GM23338 (cell line): ENCODE measurements at regions not wholly inside any gene's neighbourhood (a gene's known extent, or its start where the extent isn't known, plus 50 kb on each side); places are given as distances from the start of the nearest gene placed in this dataset.

Source experiments
- ATAC-seq: fragments of 200-7000 bp; cut with Tn5 transposase; 3 replicates; pipeline ENCODE4 v1.9.1; 2020
- DNase-seq: peaks from one replicate; pipeline ENCODE4 v3.0.0-alpha.2; 2015; ENCODE audit warnings: low spot score
- H2AFZ ChIP-seq: fragments of 200-600 bp; sonication (generic); 2 replicates; pipeline ENCODE4 v1.8.0; 2016; ENCODE audit warnings: antibody characterized with exemption, mild to moderate bottlenecking, moderate library complexity
- H3F3A ChIP-seq: fragments of 200-600 bp; sonication (generic); replicated peaks from 2 replicates; pipeline ENCODE4 v1.8.0; 2017; ENCODE audit warnings: antibody characterized with exemption, mixed run types, low read depth
- H3K27ac ChIP-seq: fragments of 200-600 bp; sonication (generic); 2 replicates; pipeline ENCODE4 v1.6.1; 2016; ENCODE audit warnings: low read depth
- H3K27me3 ChIP-seq: fragments of 200-600 bp; sonication (generic); 2 replicates; pipeline ENCODE4 v1.8.0; 2016; ENCODE audit warnings: mild to moderate bottlenecking, mixed run types, moderate library complexity; ENCODE audit not compliant: insufficient read depth
- H3K36me3 ChIP-seq: fragments of 200-600 bp; sonication (generic); 2 replicates; pipeline ENCODE4 v1.8.0; 2016; ENCODE audit warnings: mild to moderate bottlenecking; ENCODE audit not compliant: insufficient read depth
- H3K4me1 ChIP-seq: fragments of 200-600 bp; sonication (generic); 2 replicates; pipeline ENCODE4 v1.8.0; 2016; ENCODE audit warnings: mild to moderate bottlenecking, moderate library complexity; ENCODE audit not compliant: insufficient read depth
- H3K4me2 ChIP-seq: fragments of 200-600 bp; sonication (generic); 2 replicates; pipeline ENCODE4 v1.7.1; 2017; ENCODE audit warnings: mixed run types
- H3K4me3 ChIP-seq: fragments of 200-600 bp; sonication (generic); 2 replicates; pipeline ENCODE4 v1.6.1; 2016; ENCODE audit warnings: mixed run types
- H3K79me2 ChIP-seq: fragments of 200-600 bp; sonication (generic); replicated peaks from 2 replicates; pipeline ENCODE4 v1.8.0; 2017; ENCODE audit warnings: mild to moderate bottlenecking; ENCODE audit not compliant: insufficient read depth
- H3K9me2 ChIP-seq: fragments of 200-600 bp; sonication (generic); 2 replicates; pipeline ENCODE4 v1.8.0; 2017; ENCODE audit not compliant: insufficient read depth
- H4K20me1 ChIP-seq: fragments of 200-600 bp; sonication (generic); replicated peaks from 2 replicates; pipeline ENCODE4 v1.8.0; 2017; ENCODE audit warnings: mild to moderate bottlenecking; ENCODE audit not compliant: insufficient read depth
- H3K27ac Mint-ChIP-seq: 2 replicates; pipeline ENCODE4 v1.8.0; 2020; ENCODE audit warnings: inconsistent platforms, mild to moderate bottlenecking, moderate library complexity, mixed read lengths
- H3K27me3 Mint-ChIP-seq: 3 replicates; pipeline ENCODE4 v1.8.0; 2022; ENCODE audit warnings: low read depth, mild to moderate bottlenecking, moderate library complexity, mixed read lengths, inconsistent platforms; ENCODE audit not compliant: insufficient read depth, poor library complexity
- H3K36me3 Mint-ChIP-seq: 3 replicates; pipeline ENCODE4 v1.8.0; 2021; ENCODE audit warnings: low read depth, mild to moderate bottlenecking, inconsistent platforms, moderate library complexity, mixed read lengths
- H3K4me1 Mint-ChIP-seq: 3 replicates; pipeline ENCODE4 v1.8.0; 2020; ENCODE audit warnings: mild to moderate bottlenecking, inconsistent platforms, mixed read lengths
- H3K4me3 Mint-ChIP-seq: 3 replicates; pipeline ENCODE4 v1.8.0; 2021; ENCODE audit warnings: moderate library complexity, mild to moderate bottlenecking, inconsistent platforms, mixed read lengths
- H3K9me3 Mint-ChIP-seq: 3 replicates; pipeline ENCODE4 v1.8.0; 2020; ENCODE audit warnings: moderate library complexity, mild to moderate bottlenecking, inconsistent platforms, mixed read lengths
- CREB1 ChIP-seq: fragments of 250-450 bp; sonication (Bioruptor Pico); IDR thresholded peaks from 2 replicates; pipeline ENCODE4 v1.5.0; 2020; ENCODE audit warnings: low read depth, mild to moderate bottlenecking, moderate library complexity
- CTCF ChIP-seq, 2 experiments: fragments of 200-600 bp in 1 of 2; sonication (generic) in 1 of 2; conservative IDR thresholded peaks; 2 replicates each; pipeline versions ENCODE4 v1.5.1 to v1.6.1; 2016 to 2017; ENCODE audit warnings: antibody characterized with exemption in 2 of 2, low read depth in 2 of 2, mild to moderate bottlenecking in 2 of 2, moderate library complexity in 1 of 2
- ETS1 ChIP-seq: IDR thresholded peaks from 2 replicates; pipeline ENCODE4 v1.6.1; 2016; ENCODE audit warnings: antibody characterized with exemption
- EZH2 ChIP-seq: fragments of 200-600 bp; sonication (generic); IDR thresholded peaks from one replicate; pipeline ENCODE4 v1.8.0; 2017; ENCODE audit warnings: antibody characterized with exemption, mild to moderate bottlenecking, low read depth; ENCODE audit not compliant: unreplicated experiment
- EZH2phosphoT487 ChIP-seq: fragments of 200-600 bp; sonication (generic); IDR thresholded peaks from one replicate; pipeline ENCODE4 v1.8.1; 2018; ENCODE audit warnings: antibody characterized with exemption; ENCODE audit not compliant: unreplicated experiment
- JUNB ChIP-seq: IDR thresholded peaks from one replicate; pipeline ENCODE4 v1.6.1; 2016; ENCODE audit warnings: antibody characterized with exemption; ENCODE audit not compliant: unreplicated experiment
- NANOG ChIP-seq: IDR thresholded peaks from 2 replicates; pipeline ENCODE4 v1.6.1; 2016; ENCODE audit warnings: antibody characterized with exemption, borderline replicate concordance
- POLR2AphosphoS5 ChIP-seq: IDR thresholded peaks from 2 replicates; pipeline ENCODE4 v1.6.1; 2016; ENCODE audit warnings: antibody characterized with exemption, low read depth
- REST ChIP-seq: IDR thresholded peaks from one replicate; pipeline ENCODE4 v1.6.1; 2018; ENCODE audit warnings: antibody characterized with exemption; ENCODE audit not compliant: unreplicated experiment
- ZNF114 ChIP-seq: fragments of 250-450 bp; sonication (Bioruptor Pico); IDR thresholded peaks from 2 replicates; pipeline ENCODE4 v1.5.0; 2020; ENCODE audit warnings: mild to moderate bottlenecking, moderate library complexity
- ZNF331 ChIP-seq: fragments of 250-450 bp; sonication (Bioruptor Pico); IDR thresholded peaks from 2 replicates; pipeline ENCODE4 v1.5.0; 2020; ENCODE audit warnings: low read depth, mild to moderate bottlenecking, moderate library complexity

- Histone ChIP-seq H3F3A (no peaks in the 10 kb centered on the region), H3K4me1 (peaks cover 6% of the 10 kb centered on the region), H4K20me1 (no peaks in the 10 kb centered on the region), H3K79me2 (no peaks in the 10 kb centered on the region), H3K36me3 (no peaks in the 10 kb centered on the region), H3K4me3 (no peak overlapping the region), H2AFZ (no peak overlapping the region), H3K4me2 (no peak overlapping the region), H3K27ac (no peak overlapping the region), H3K27me3 (no peaks in the 10 kb centered on the region), H3K9me2 (no peaks in the 10 kb centered on the region)
- Mint-ChIP-seq H3K9me3 (no peaks in the 10 kb centered on the region), H3K36me3 (no peaks in the 10 kb centered on the region), H3K4me3 (no peak overlapping the region), H3K27me3 (no peaks in the 10 kb centered on the region), H3K4me1 (peaks cover 17% of the 10 kb centered on the region), H3K27ac (no peak overlapping the region)
- ATAC-seq, result peak; percentile 77
- peak; percentile 43 for DNase-seq
- TF ChIP-seq ZNF114 (CRISPR knock-in tag) (no peak), CTCF (conservative IDR thresholded peaks at IDR 0.05; ENCODE audit: low read depth in 2 of 2) (peak; percentile 60 to 69), POLR2AphosphoS5 (no peak)
These were observed 183.4 kb upstream of the FBXL4 start for GRCh38 chr6:99130897-99131873.

GRCh38 chr6:99129835-99130234 is 182.1 kb upstream of the FBXL4 start:
- no peak overlapping the region for H3K27ac Mint-ChIP-seq
- no peak for TF ChIP-seq REST
- no peak for TF ChIP-seq CTCF (conservative IDR thresholded peaks at IDR 0.05; ENCODE audit: low read depth in 2 of 2)
- TF ChIP-seq NANOG, result no peak
- no peak for TF ChIP-seq ZNF331 (CRISPR knock-in tag)
- TF ChIP-seq EZH2phosphoT487, result no peak
- no peak for TF ChIP-seq POLR2AphosphoS5
- TF ChIP-seq EZH2, result no peak
- TF ChIP-seq ETS1, result no peak
- no peak for TF ChIP-seq ZNF114 (CRISPR knock-in tag)
- no peak for TF ChIP-seq JUNB
- TF ChIP-seq CREB1 (CRISPR knock-in tag), result no peak

More at GRCh38 chr6:99129835-99130234, 182.1 kb upstream of the FBXL4 start:
- Mint-ChIP-seq H3K4me1 (peaks cover 13% of the 10 kb centered on the region), H3K27me3 (no peaks in the 10 kb centered on the region), H3K4me3 (no peak overlapping the region), H3K9me3 (no peaks in the 10 kb centered on the region), H3K36me3 (no peaks in the 10 kb centered on the region)
- no peaks in the 10 kb centered on the region for H3K36me3 ChIP-seq
- no peak overlapping the region for H3K4me2 ChIP-seq
- H3F3A ChIP-seq, result no peaks in the 10 kb centered on the region
- peaks cover 6% of the 10 kb centered on the region for H3K4me1 ChIP-seq
- H3K27ac ChIP-seq, result no peak overlapping the region
- H3K9me2 ChIP-seq, result no peaks in the 10 kb centered on the region
- no peaks in the 10 kb centered on the region for H3K79me2 ChIP-seq
- no peaks in the 10 kb centered on the region for H4K20me1 ChIP-seq
- no peaks in the 10 kb centered on the region for H3K27me3 ChIP-seq
- no peak overlapping the region for H2AFZ ChIP-seq
- DNase-seq, result no peak
- ATAC-seq, result no peak
- H3K4me3 ChIP-seq, result no peak overlapping the region
